ENCODE measurements at regions not wholly inside any gene's neighbourhood (a gene's known extent, or its start where the extent isn't known, plus 50 kb on each side); places are given as distances from the start of the nearest gene placed in this dataset.

- TF ChIP-seq CTCF (conservative IDR thresholded peaks at IDR 0.05) = no peak
- Histone ChIP-seq H3K27ac (ENCODE audit: insufficient read length, low read depth, low read length) (no peak overlapping the region), H3K56ac (ENCODE audit: insufficient read length, low read depth, low read length) (no peak overlapping the region), H3K79me1 (ENCODE audit: insufficient read depth, low read depth, low read length, poor library complexity, severe bottlenecking) (no peaks in the 10 kb centered on the region), H3T11ph (ENCODE audit: low read length) (no peak overlapping the region), H4K20me1 (ENCODE audit: control insufficient read depth, insufficient read depth, insufficient read length) (no peaks in the 10 kb centered on the region), H4K5ac (ENCODE audit: insufficient read length, low read depth, low read length) (no peak overlapping the region), H4K91ac (ENCODE audit: insufficient read length, low read depth, low read length) (no peak overlapping the region), H3K18ac (ENCODE audit: insufficient read length, low read depth, low read length) (no peak overlapping the region), H3K4me1 (ENCODE audit: insufficient read depth, low read length) (no peaks in the 10 kb centered on the region), H3K23me2 (ENCODE audit: insufficient read length, low read depth, low read length, poor library complexity, severe bottlenecking) (no peaks in the 10 kb centered on the region), H2BK15ac (ENCODE audit: low read depth, low read length) (no peak overlapping the region), H3K4ac (ENCODE audit: low read depth, low read length) (no peak overlapping the region), H2BK120ac (ENCODE audit: low read depth, low read length, poor library complexity, severe bottlenecking) (no peak overlapping the region), H4K8ac (replicated peaks; ENCODE audit: insufficient read length, low read depth, low read length) (no peak overlapping the region), H2AFZ (ENCODE audit: low read length) (no peak overlapping the region), H3K9ac (ENCODE audit: extremely low read depth, insufficient read length, low read length) (no peak overlapping the region), H3K14ac (ENCODE audit: insufficient read depth, low read length) (no peak overlapping the region), H3K4me2 (ENCODE audit: insufficient read depth, insufficient read length, low read length) (no peak overlapping the region), H3K9me3 (ENCODE audit: control insufficient read depth, low read depth, low read length) (no peaks in the 10 kb centered on the region), H3K79me2 (ENCODE audit: insufficient read depth, low read length) (no peaks in the 10 kb centered on the region), H3K27me3 (ENCODE audit: insufficient read depth, low read length) (no peaks in the 10 kb centered on the region), H2AK5ac (ENCODE audit: insufficient read length, low read length) (no peak overlapping the region), H2BK12ac (ENCODE audit: insufficient read length, low read depth, low read length) (no peak overlapping the region), H2BK20ac (ENCODE audit: low read depth, low read length, poor library complexity, severe bottlenecking) (no peak overlapping the region), H3K23ac (ENCODE audit: insufficient read length, low read depth, low read length) (no peak overlapping the region), H2BK5ac (ENCODE audit: insufficient read length, low read length) (no peak overlapping the region)
- Mint-ChIP-seq H3K36me3 (ENCODE audit: insufficient read depth in 1 of 3, low read depth in 3 of 3) (no peaks in the 10 kb centered on the region), H3K9me3 (peaks cover 0 to 6% of the 10 kb centered on the region in 2 experiments; a peak in 1 of 5 replicates), H3K27ac (no peak overlapping the region), H3K27me3 (ENCODE audit: low read depth) (peaks cover 31% of the 10 kb centered on the region), H3K4me1 (peaks cover under 1 to 4% of the 10 kb centered on the region in 2 experiments; a peak in 3 of 4 replicates), H3K4me3 (no peak overlapping the region)
- no peak for DNase-seq
- no CpG with 5 or more reads among the region's 13 CpGs for WGBS (ENCODE audit: extremely low coverage, insufficient read length, low lambda C conversion rate)
Measured at GRCh38 chr14:96747006-96747405, 50.2 kb upstream of the VRK1 start.

Data from H9 (cell line).